GM23338 (cell line): ENCODE measurements at regions not wholly inside any gene's neighbourhood (a gene's known extent, or its start where the extent isn't known, plus 50 kb on each side); places are given as distances from the start of the nearest gene placed in this dataset.

ENCODE experiments used
- ATAC-seq: fragments of 200-7000 bp; cut with Tn5 transposase; 3 replicates; pipeline ENCODE4 v1.9.1; 2020
- DNase-seq: peaks from one replicate; pipeline ENCODE4 v3.0.0-alpha.2; 2015; ENCODE audit warnings: low spot score
- H2AFZ ChIP-seq: fragments of 200-600 bp; sonication (generic); 2 replicates; pipeline ENCODE4 v1.8.0; 2016; ENCODE audit warnings: antibody characterized with exemption, mild to moderate bottlenecking, moderate library complexity
- H3F3A ChIP-seq: fragments of 200-600 bp; sonication (generic); replicated peaks from 2 replicates; pipeline ENCODE4 v1.8.0; 2017; ENCODE audit warnings: antibody characterized with exemption, mixed run types, low read depth
- H3K27ac ChIP-seq: fragments of 200-600 bp; sonication (generic); 2 replicates; pipeline ENCODE4 v1.6.1; 2016; ENCODE audit warnings: low read depth
- H3K27me3 ChIP-seq: fragments of 200-600 bp; sonication (generic); 2 replicates; pipeline ENCODE4 v1.8.0; 2016; ENCODE audit warnings: mild to moderate bottlenecking, mixed run types, moderate library complexity; ENCODE audit not compliant: insufficient read depth
- H3K36me3 ChIP-seq: fragments of 200-600 bp; sonication (generic); 2 replicates; pipeline ENCODE4 v1.8.0; 2016; ENCODE audit warnings: mild to moderate bottlenecking; ENCODE audit not compliant: insufficient read depth
- H3K4me1 ChIP-seq: fragments of 200-600 bp; sonication (generic); 2 replicates; pipeline ENCODE4 v1.8.0; 2016; ENCODE audit warnings: mild to moderate bottlenecking, moderate library complexity; ENCODE audit not compliant: insufficient read depth
- H3K4me2 ChIP-seq: fragments of 200-600 bp; sonication (generic); 2 replicates; pipeline ENCODE4 v1.7.1; 2017; ENCODE audit warnings: mixed run types
- H3K4me3 ChIP-seq: fragments of 200-600 bp; sonication (generic); 2 replicates; pipeline ENCODE4 v1.6.1; 2016; ENCODE audit warnings: mixed run types
- H3K79me2 ChIP-seq: fragments of 200-600 bp; sonication (generic); replicated peaks from 2 replicates; pipeline ENCODE4 v1.8.0; 2017; ENCODE audit warnings: mild to moderate bottlenecking; ENCODE audit not compliant: insufficient read depth
- H3K9me2 ChIP-seq: fragments of 200-600 bp; sonication (generic); 2 replicates; pipeline ENCODE4 v1.8.0; 2017; ENCODE audit not compliant: insufficient read depth
- H4K20me1 ChIP-seq: fragments of 200-600 bp; sonication (generic); replicated peaks from 2 replicates; pipeline ENCODE4 v1.8.0; 2017; ENCODE audit warnings: mild to moderate bottlenecking; ENCODE audit not compliant: insufficient read depth
- H3K27ac Mint-ChIP-seq: 2 replicates; pipeline ENCODE4 v1.8.0; 2020; ENCODE audit warnings: inconsistent platforms, mild to moderate bottlenecking, moderate library complexity, mixed read lengths
- H3K27me3 Mint-ChIP-seq: 3 replicates; pipeline ENCODE4 v1.8.0; 2022; ENCODE audit warnings: low read depth, mild to moderate bottlenecking, moderate library complexity, mixed read lengths, inconsistent platforms; ENCODE audit not compliant: insufficient read depth, poor library complexity
- H3K36me3 Mint-ChIP-seq: 3 replicates; pipeline ENCODE4 v1.8.0; 2021; ENCODE audit warnings: low read depth, mild to moderate bottlenecking, inconsistent platforms, moderate library complexity, mixed read lengths
- H3K4me1 Mint-ChIP-seq: 3 replicates; pipeline ENCODE4 v1.8.0; 2020; ENCODE audit warnings: mild to moderate bottlenecking, inconsistent platforms, mixed read lengths
- H3K4me3 Mint-ChIP-seq: 3 replicates; pipeline ENCODE4 v1.8.0; 2021; ENCODE audit warnings: moderate library complexity, mild to moderate bottlenecking, inconsistent platforms, mixed read lengths
- H3K9me3 Mint-ChIP-seq: 3 replicates; pipeline ENCODE4 v1.8.0; 2020; ENCODE audit warnings: moderate library complexity, mild to moderate bottlenecking, inconsistent platforms, mixed read lengths
- CREB1 ChIP-seq: fragments of 250-450 bp; sonication (Bioruptor Pico); IDR thresholded peaks from 2 replicates; pipeline ENCODE4 v1.5.0; 2020; ENCODE audit warnings: low read depth, mild to moderate bottlenecking, moderate library complexity
- ETS1 ChIP-seq: IDR thresholded peaks from 2 replicates; pipeline ENCODE4 v1.6.1; 2016; ENCODE audit warnings: antibody characterized with exemption
- EZH2 ChIP-seq: fragments of 200-600 bp; sonication (generic); IDR thresholded peaks from one replicate; pipeline ENCODE4 v1.8.0; 2017; ENCODE audit warnings: antibody characterized with exemption, mild to moderate bottlenecking, low read depth; ENCODE audit not compliant: unreplicated experiment
- EZH2phosphoT487 ChIP-seq: fragments of 200-600 bp; sonication (generic); IDR thresholded peaks from one replicate; pipeline ENCODE4 v1.8.1; 2018; ENCODE audit warnings: antibody characterized with exemption; ENCODE audit not compliant: unreplicated experiment
- JUNB ChIP-seq: IDR thresholded peaks from one replicate; pipeline ENCODE4 v1.6.1; 2016; ENCODE audit warnings: antibody characterized with exemption; ENCODE audit not compliant: unreplicated experiment
- NANOG ChIP-seq: IDR thresholded peaks from 2 replicates; pipeline ENCODE4 v1.6.1; 2016; ENCODE audit warnings: antibody characterized with exemption, borderline replicate concordance
- POLR2AphosphoS5 ChIP-seq: IDR thresholded peaks from 2 replicates; pipeline ENCODE4 v1.6.1; 2016; ENCODE audit warnings: antibody characterized with exemption, low read depth
- REST ChIP-seq: IDR thresholded peaks from one replicate; pipeline ENCODE4 v1.6.1; 2018; ENCODE audit warnings: antibody characterized with exemption; ENCODE audit not compliant: unreplicated experiment
- STAT1 ChIP-seq: IDR thresholded peaks from one replicate; pipeline ENCODE4 v1.6.1; 2016; ENCODE audit warnings: antibody characterized with exemption; ENCODE audit not compliant: unreplicated experiment
- ZNF114 ChIP-seq: fragments of 250-450 bp; sonication (Bioruptor Pico); IDR thresholded peaks from 2 replicates; pipeline ENCODE4 v1.5.0; 2020; ENCODE audit warnings: mild to moderate bottlenecking, moderate library complexity
- ZNF331 ChIP-seq: fragments of 250-450 bp; sonication (Bioruptor Pico); IDR thresholded peaks from 2 replicates; pipeline ENCODE4 v1.5.0; 2020; ENCODE audit warnings: low read depth, mild to moderate bottlenecking, moderate library complexity
- ZNF462 ChIP-seq: fragments of 250-450 bp; sonication (Bioruptor Pico); IDR thresholded peaks from 2 replicates; pipeline ENCODE4 v1.5.0; 2020; ENCODE audit warnings: mild to moderate bottlenecking, moderate library complexity
- TF ChIP-seq, protein P1 (sequence below), 2 experiments: fragments of 200-600 bp in 1 of 2; sonication (generic) in 1 of 2; conservative IDR thresholded peaks; 2 replicates each; pipeline versions ENCODE4 v1.5.1 to v1.6.1; 2016 to 2017; ENCODE audit warnings: antibody characterized with exemption in 2 of 2, low read depth in 2 of 2, mild to moderate bottlenecking in 2 of 2, moderate library complexity in 1 of 2

DNA sequence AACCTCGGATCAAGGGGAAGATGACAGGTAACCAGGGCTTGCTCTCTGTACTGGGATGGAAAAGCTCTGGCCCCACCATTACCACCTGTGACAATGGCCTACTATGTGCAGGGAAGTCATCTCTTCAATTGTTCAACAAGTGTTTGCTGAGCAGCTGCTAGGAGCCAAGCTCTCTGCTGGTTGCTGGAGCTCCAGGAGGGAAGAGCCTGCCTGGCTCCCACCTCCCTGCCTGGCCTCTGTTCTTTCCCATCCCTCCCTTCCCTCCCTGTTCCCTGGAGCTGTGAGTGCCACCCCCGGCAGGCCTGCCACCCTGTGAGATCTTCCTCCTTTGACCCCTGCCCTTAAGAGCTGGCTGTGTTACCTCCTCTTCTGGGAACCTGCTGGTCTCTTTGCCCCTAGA is 59.7 kb upstream of the IER5L start:
- ATAC-seq (peak; percentile 11; the same call in 2 of the 3 replicates), DNase-seq (no peak)
- Mint-ChIP-seq H3K4me1 (peaks cover 8% of the 10 kb centered on the region), H3K27me3 (peaks cover 8% of the 10 kb centered on the region), H3K36me3 (no peaks in the 10 kb centered on the region), H3K4me3 (no peak overlapping the region), H3K9me3 (no peaks in the 10 kb centered on the region), H3K27ac (no peak overlapping the region)
- no peak overlapping the region for H3K4me3 ChIP-seq
- H2AFZ ChIP-seq, result no peak overlapping the region
- 0 out of 2 replicates have a peak, but pooled peaks cover 2% of the 10 kb centered on the region for H3F3A ChIP-seq
- H3K27me3 ChIP-seq, result no peaks in the 10 kb centered on the region
- TF ChIP-seq, protein P1, sequence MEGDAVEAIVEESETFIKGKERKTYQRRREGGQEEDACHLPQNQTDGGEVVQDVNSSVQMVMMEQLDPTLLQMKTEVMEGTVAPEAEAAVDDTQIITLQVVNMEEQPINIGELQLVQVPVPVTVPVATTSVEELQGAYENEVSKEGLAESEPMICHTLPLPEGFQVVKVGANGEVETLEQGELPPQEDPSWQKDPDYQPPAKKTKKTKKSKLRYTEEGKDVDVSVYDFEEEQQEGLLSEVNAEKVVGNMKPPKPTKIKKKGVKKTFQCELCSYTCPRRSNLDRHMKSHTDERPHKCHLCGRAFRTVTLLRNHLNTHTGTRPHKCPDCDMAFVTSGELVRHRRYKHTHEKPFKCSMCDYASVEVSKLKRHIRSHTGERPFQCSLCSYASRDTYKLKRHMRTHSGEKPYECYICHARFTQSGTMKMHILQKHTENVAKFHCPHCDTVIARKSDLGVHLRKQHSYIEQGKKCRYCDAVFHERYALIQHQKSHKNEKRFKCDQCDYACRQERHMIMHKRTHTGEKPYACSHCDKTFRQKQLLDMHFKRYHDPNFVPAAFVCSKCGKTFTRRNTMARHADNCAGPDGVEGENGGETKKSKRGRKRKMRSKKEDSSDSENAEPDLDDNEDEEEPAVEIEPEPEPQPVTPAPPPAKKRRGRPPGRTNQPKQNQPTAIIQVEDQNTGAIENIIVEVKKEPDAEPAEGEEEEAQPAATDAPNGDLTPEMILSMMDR (conservative IDR thresholded peaks at IDR 0.05; ENCODE audit: low read depth in 2 of 2), result no peak
- TF ChIP-seq POLR2AphosphoS5 (no peak), ZNF462 (no peak), REST (no peak), JUNB (no peak), EZH2phosphoT487 (no peak), ZNF331 (CRISPR knock-in tag) (no peak), CREB1 (CRISPR knock-in tag) (no peak), NANOG (no peak), STAT1 (no peak), ETS1 (no peak), ZNF114 (CRISPR knock-in tag) (no peak), EZH2 (no peak)
- no peaks in the 10 kb centered on the region for H3K36me3 ChIP-seq
- H3K79me2 ChIP-seq, result no peaks in the 10 kb centered on the region
- H3K4me1 ChIP-seq, result 0 out of 2 replicates have a peak, but pooled peaks cover under 1% of the 10 kb centered on the region
- peaks cover 2% of the 10 kb centered on the region; the same call in 1 of the 2 replicates for H3K9me2 ChIP-seq
- no peaks in the 10 kb centered on the region; the same call in 1 of the 2 replicates for H4K20me1 ChIP-seq
- 0 out of 2 replicates have a peak overlapping the region, but pooled peaks have one; percentile 35 for H3K4me2 ChIP-seq
- no peak overlapping the region for H3K27ac ChIP-seq
